ENCODE measurements at regions not wholly inside any gene's neighbourhood (a gene's known extent, or its start where the extent isn't known, plus 50 kb on each side); places are given as distances from the start of the nearest gene placed in this dataset.
A peak's percentile ranks its signal among the peaks of the same experiment; 100 is the strongest.

DNA sequence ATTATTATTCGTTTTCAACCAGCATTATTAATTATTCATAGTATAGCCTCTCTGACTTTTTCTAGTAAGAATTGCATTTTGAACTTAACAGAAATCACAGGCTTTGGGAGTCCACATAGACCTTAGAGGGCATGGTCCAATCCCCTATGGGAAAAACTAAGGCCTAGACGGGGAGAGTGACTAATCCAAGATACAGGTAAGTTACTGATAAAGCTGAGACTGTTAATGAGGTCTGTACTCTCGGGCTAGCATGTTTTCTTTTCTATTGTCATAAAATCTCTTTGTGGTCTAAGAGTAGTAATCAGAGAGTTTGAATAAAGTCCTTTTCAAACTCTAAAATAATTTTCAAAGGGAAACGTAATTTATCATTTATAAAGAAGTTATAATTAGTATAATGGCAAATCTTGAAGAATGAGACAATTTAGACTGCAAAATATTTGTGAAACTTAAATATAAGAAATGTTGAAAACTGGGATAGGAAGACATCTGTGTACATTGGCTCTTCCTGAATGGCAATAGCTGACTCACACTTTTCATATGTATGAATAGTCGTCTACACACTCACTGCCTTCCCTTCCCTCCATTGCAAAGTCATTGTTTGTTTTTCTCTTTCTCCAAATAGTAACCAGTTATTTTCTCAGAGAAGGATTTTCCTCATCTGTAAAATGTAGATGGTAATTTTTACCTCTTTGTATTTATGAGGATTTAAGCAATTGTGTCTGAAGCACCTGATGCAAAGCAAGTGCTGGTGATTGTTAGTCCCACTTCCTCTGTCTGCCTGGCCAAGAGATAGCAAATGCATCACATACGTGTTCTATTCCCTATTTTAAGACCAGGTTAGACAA, 207.9 kb upstream of the CD180 start:
- WGBS: 79% methylated on average over 6 of the region's 6 CpGs
- ATAC-seq (no peak), DNase-seq (no peak)
- Histone ChIP-seq H3K27me3 (ENCODE audit: control insufficient read depth, insufficient read depth) (no peaks in the 10 kb centered on the region), H3K27ac (ENCODE audit: low read length) (no peak overlapping the region), H3K9me3 (ENCODE audit: control insufficient read depth, low read length) (no peaks in the 10 kb centered on the region), H3K4me1 (ENCODE audit: control insufficient read depth, insufficient read depth, low read length) (no peaks in the 10 kb centered on the region), H3K4me3 (ENCODE audit: low read length) (no peak overlapping the region)
- intact Hi-C loops (cut with DNase I): no loop called here

DNA sequence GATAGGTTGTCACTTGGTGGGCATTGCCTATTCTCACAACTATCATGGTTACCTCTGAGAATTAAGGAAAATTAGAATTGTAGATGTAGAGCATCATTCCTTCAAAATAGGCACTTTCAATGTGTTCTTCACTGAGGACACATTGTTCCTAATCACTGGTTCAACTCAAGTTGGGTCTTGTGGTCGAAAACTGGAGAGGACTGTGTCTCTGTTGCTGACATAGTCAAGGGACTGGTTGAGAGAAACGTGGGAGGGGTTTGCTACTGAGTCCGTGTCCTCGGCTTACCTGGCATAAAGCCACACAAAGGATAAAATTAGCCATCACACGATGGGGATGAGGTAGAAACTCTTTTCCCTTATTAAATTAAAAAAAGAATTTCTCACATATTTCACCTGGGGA, 205.9 kb upstream of the CD180 start:
- no peaks in the 10 kb centered on the region for H3K27me3 ChIP-seq (ENCODE audit: control insufficient read depth, insufficient read depth)
- no peak for ATAC-seq
- WGBS: 66% methylated on average over 5 of the region's 5 CpGs
- no peak for DNase-seq
- no peaks in the 10 kb centered on the region for H3K4me1 ChIP-seq (ENCODE audit: control insufficient read depth, insufficient read depth, low read length)
- H3K9me3 ChIP-seq (ENCODE audit: control insufficient read depth, low read length): no peaks in the 10 kb centered on the region
- intact Hi-C loops (cut with DNase I): no loop called here
- no peak overlapping the region for H3K4me3 ChIP-seq (ENCODE audit: low read length)
- no peak overlapping the region for H3K27ac ChIP-seq (ENCODE audit: low read length)

DNA sequence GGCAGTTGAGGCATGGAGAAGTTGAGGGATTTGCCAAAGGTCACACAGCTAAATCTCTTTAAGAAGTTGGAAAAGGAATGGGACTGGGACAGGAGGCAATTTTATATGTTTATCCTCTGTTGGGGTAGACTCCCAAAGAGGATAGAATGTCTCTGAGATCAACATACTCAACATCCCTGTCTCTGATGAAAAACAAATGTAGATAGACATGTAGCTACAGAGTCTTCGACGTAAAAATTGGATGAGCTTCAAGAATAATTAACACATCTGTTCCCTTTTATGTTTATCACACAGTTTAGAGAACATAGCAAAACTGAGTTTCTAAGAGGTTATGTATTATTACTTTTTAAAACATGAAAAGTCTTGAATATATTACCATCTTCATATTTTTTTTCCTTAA, 204.6 kb upstream of the CD180 start:
- WGBS: 47% methylated on average over 2 of the region's 2 CpGs
- H3K4me1 ChIP-seq (ENCODE audit: control insufficient read depth, insufficient read depth, low read length): no peaks in the 10 kb centered on the region
- H3K9me3 ChIP-seq (ENCODE audit: control insufficient read depth, low read length): no peaks in the 10 kb centered on the region
- DNase-seq: no peak
- intact Hi-C loops (cut with DNase I): no loop called here
- ATAC-seq: no peak
- H3K27me3 ChIP-seq (ENCODE audit: control insufficient read depth, insufficient read depth): no peaks in the 10 kb centered on the region
- no peak overlapping the region for H3K27ac ChIP-seq (ENCODE audit: low read length)
- H3K4me3 ChIP-seq (ENCODE audit: low read length): no peak overlapping the region

DNA sequence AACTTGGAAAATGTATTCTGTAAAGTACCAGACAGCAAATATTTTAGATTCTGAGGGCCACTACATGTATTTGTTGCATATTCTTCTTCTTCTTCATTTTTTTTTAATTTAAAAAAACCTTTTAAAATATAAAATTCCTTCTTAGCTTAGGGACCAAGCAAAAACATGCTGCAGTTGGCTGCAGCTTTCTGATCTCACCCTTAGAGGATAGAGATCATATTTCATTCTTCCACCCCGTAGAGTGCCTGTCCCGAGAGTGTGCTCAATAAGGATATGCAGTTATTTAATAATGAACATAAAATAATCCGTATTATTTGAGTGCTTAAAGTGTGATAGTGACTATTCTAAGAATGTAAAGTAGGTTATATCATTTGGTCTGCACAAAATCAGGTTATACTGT, 204.2 kb upstream of the CD180 start:
- intact Hi-C loops (cut with DNase I): no loop called here
- WGBS: 48% methylated on average over 3 of the region's 3 CpGs

DNA sequence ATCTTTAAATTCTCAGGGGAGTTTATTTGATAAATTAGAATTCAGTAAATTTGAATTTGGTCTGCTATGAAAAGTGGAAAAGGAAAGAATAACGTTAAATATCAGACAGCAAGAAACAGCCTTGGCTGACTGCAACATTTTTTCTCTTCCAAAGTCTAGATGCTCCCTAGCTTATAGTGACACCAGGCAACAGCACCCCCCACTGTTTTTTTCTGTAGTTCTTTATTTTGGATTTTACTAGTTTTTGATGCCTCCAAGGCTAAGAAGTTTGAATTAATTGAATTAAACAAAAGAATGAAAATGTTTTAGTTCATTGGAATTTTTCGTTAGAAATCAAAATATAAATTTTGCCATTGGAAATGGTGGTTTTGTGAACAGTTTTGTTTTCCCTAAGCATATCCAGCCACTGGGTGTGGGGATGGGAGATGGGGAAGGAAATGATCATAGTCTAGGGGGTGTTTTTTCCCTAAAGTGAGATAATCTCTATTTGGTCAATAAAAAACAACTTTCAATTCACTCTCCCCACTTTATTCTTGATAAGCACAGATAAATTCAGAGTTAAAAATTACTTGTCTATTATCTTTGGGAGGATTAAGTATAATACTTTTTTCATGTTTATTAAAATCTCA, 199.3 kb upstream of the CD180 start:
- no peak overlapping the region for H3K27ac ChIP-seq (ENCODE audit: low read length)
- DNase-seq (no peak), ATAC-seq (peak; percentile 47 to 51)
- H3K27me3 ChIP-seq (ENCODE audit: control insufficient read depth, insufficient read depth): no peaks in the 10 kb centered on the region
- 35% methylated on average over 2 of the region's 2 CpGs for whole genome bisulfite sequencing
- H3K4me3 ChIP-seq (ENCODE audit: low read length): no peak overlapping the region
- intact Hi-C loops (cut with DNase I): no loop called here
- no peaks in the 10 kb centered on the region for H3K9me3 ChIP-seq (ENCODE audit: control insufficient read depth, low read length)
- H3K4me1 ChIP-seq (ENCODE audit: control insufficient read depth, insufficient read depth, low read length): no peaks in the 10 kb centered on the region

More for the DNA sequence above, 204.2 kb upstream of the CD180 start:
- Histone ChIP-seq H3K4me1 (ENCODE audit: control insufficient read depth, insufficient read depth, low read length) (no peaks in the 10 kb centered on the region), H3K27me3 (ENCODE audit: control insufficient read depth, insufficient read depth) (no peaks in the 10 kb centered on the region), H3K9me3 (ENCODE audit: control insufficient read depth, low read length) (no peaks in the 10 kb centered on the region), H3K27ac (ENCODE audit: low read length) (no peak overlapping the region), H3K4me3 (ENCODE audit: low read length) (no peak overlapping the region)
- ATAC-seq: no peak
- no peak for DNase-seq

DNA sequence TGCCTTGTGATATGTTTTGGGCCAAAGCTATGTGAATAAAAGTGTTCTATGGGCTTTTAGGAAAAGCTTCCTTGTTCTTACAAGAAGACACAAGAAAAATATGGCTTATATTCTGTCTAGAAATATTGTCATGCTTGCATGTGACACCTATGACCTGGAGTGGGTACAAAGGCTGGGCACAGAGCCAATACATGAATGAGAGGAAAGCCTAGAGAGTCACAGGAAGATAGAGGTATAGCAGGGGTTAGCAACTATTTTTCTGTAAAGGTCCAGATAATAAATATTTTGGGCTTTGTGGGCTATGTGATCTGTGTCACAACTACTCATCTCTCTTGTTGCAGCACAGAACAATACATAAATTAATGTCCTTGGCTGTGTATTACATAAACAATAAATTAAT, 196.6 kb upstream of the CD180 start:
- H3K27ac ChIP-seq (ENCODE audit: low read length): no peak overlapping the region
- no peak overlapping the region for H3K4me3 ChIP-seq (ENCODE audit: low read length)
- DNase-seq (no peak), ATAC-seq (no peak)
- H3K9me3 ChIP-seq (ENCODE audit: control insufficient read depth, low read length): no peaks in the 10 kb centered on the region
- no peaks in the 10 kb centered on the region for H3K4me1 ChIP-seq (ENCODE audit: control insufficient read depth, insufficient read depth, low read length)
- intact Hi-C loops (cut with DNase I): no loop called here
- H3K27me3 ChIP-seq (ENCODE audit: control insufficient read depth, insufficient read depth): no peaks in the 10 kb centered on the region

DNA sequence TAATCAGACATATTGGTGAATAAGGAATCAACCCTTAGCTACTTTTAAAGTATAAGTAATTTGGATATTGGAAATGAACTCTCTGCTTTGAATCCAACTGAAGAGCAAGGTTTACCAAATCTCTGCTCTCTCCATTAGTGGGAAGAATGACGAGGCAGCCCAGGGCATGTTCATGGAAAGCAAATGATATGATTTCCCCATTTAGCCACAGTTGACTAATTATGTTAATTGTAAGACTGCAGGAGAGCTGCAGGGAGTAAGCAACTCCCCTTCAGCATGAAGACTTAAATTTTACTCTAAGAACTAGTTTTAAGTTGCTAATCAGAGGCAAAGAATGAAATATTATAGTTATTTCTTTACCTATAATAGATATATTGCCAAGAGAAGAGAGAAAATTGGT, 194.3 kb upstream of the CD180 start:
- DNase-seq (no peak), ATAC-seq (no peak)
- no peak overlapping the region for H3K4me3 ChIP-seq (ENCODE audit: low read length)
- WGBS: 85% methylated on average over 1 of the region's 1 CpG
- no peak overlapping the region for H3K27ac ChIP-seq (ENCODE audit: low read length)
- no peaks in the 10 kb centered on the region for H3K4me1 ChIP-seq (ENCODE audit: control insufficient read depth, insufficient read depth, low read length)
- H3K9me3 ChIP-seq (ENCODE audit: control insufficient read depth, low read length): no peaks in the 10 kb centered on the region
- H3K27me3 ChIP-seq (ENCODE audit: control insufficient read depth, insufficient read depth): no peaks in the 10 kb centered on the region
- intact Hi-C loops (cut with DNase I): no loop called here

DNA sequence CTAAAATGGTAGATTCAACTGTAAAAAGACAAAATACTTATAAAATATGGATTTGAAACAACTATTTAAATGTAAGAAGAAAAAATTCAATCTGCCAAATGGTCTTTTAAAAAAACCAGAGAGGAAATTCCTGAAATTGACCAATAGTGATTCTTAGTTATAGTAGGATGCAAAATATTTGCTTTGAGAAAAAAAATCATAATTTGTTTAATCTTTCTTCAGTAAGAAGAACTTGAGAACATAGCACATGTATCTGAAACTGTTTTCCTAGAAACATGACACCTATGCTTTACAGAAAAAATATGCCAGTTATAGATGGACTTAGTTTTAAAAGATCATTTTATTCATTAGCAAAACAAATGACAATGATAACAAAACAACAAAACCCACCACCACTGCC, 186.9 kb upstream of the CD180 start:
- no peak for ATAC-seq
- Histone ChIP-seq H3K4me1 (ENCODE audit: control insufficient read depth, insufficient read depth, low read length) (no peaks in the 10 kb centered on the region), H3K27me3 (ENCODE audit: control insufficient read depth, insufficient read depth) (no peaks in the 10 kb centered on the region)

DNA sequence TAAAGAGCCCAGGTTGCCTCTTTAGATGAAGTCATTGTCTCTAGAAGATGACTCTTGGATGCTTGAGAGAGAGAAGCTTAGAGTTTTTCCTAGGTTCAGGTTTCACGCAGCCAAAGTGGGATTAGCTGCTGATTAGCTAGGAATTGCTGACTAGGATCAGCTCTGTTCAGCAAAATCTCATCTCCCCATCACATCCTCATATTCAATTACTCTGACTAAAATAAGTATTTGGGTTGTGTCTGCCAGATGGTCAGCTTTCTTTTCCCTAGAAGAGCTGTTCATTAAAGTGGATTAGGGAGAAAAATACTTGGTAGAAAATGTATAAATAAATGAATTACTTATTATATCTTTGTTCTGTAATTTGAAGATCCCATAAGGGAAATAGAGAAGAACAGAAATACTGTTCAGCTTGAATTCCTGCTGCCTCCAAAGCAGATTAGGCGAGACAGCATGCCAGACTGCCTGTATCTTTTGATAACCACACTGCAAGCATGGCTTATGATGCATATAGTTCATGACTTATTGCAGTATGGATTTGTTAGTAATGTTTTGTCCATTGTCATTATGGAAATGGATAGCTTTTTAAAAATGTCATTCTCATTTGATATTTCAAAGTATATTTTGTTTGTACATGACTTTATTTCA, 184.8 kb upstream of the CD180 start:
- H3K4me3 ChIP-seq (ENCODE audit: low read length): no peak overlapping the region
- H3K4me1 ChIP-seq (ENCODE audit: control insufficient read depth, insufficient read depth, low read length): no peaks in the 10 kb centered on the region
- no peaks in the 10 kb centered on the region for H3K9me3 ChIP-seq (ENCODE audit: control insufficient read depth, low read length)
- ATAC-seq (no peak), DNase-seq (no peak)
- H3K27me3 ChIP-seq (ENCODE audit: control insufficient read depth, insufficient read depth): no peaks in the 10 kb centered on the region
- 57% methylated on average over 2 of the region's 2 CpGs for WGBS
- H3K27ac ChIP-seq (ENCODE audit: low read length): no peak overlapping the region
- intact Hi-C loops (cut with DNase I): no loop called here

More for the DNA sequence above, 186.9 kb upstream of the CD180 start:
- Histone ChIP-seq H3K4me3 (ENCODE audit: low read length) (no peak overlapping the region), H3K27ac (ENCODE audit: low read length) (no peak overlapping the region), H3K9me3 (ENCODE audit: control insufficient read depth, low read length) (no peaks in the 10 kb centered on the region)
- no peak for DNase-seq
- intact Hi-C loops (cut with DNase I): no loop called here

DNA sequence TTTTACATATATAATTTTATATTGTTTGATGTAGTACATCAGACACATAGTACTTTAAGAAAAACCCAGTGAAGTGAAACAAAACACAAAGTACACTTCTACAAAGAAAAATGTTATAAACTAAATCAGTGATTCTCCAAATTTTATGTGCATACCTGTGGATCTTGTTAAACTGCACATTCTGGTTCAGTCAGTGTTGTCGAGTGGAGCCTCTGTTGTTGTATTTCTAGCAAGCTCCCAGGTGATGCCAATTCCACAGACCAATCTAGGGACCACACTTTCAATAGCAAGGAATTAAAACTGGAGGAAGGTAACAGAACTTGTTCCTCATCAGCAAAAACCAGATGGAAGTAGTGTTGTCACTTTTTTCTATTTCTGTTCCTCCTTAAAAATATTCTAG, 183.8 kb upstream of the CD180 start:
- H3K4me1 ChIP-seq (ENCODE audit: control insufficient read depth, insufficient read depth, low read length): no peaks in the 10 kb centered on the region
- DNase-seq (no peak), ATAC-seq (no peak)
- H3K27me3 ChIP-seq (ENCODE audit: control insufficient read depth, insufficient read depth): no peaks in the 10 kb centered on the region
- WGBS: 93% methylated on average over 1 of the region's 1 CpG
- H3K27ac ChIP-seq (ENCODE audit: low read length): no peak overlapping the region
- intact Hi-C loops (cut with DNase I): no loop called here
- no peaks in the 10 kb centered on the region for H3K9me3 ChIP-seq (ENCODE audit: control insufficient read depth, low read length)
- no peak overlapping the region for H3K4me3 ChIP-seq (ENCODE audit: low read length)

DNA sequence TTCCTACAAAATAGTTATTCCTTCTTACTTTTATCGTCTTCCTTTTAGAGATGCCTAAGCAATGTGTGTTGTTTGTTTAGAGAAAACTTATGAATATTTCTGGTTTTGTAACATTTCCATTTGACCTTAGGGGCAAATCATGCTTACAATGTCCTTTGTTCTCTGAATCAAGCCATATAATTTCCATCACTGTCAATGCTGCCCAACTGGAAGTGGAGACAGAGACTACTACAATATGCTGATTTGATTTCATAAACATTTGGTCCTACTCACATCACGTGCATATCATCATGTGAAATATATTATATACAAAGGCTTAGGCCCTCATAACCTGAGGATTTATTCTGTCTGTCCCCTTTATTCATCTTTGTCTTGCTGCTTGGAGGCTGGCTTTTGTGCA, 183.2 kb upstream of the CD180 start:
- intact Hi-C loops (cut with DNase I): no loop called here
- H3K4me1 ChIP-seq (ENCODE audit: control insufficient read depth, insufficient read depth, low read length): no peaks in the 10 kb centered on the region
- no peaks in the 10 kb centered on the region for H3K27me3 ChIP-seq (ENCODE audit: control insufficient read depth, insufficient read depth)
- DNase-seq (no peak), ATAC-seq (no peak)
- no peaks in the 10 kb centered on the region for H3K9me3 ChIP-seq (ENCODE audit: control insufficient read depth, low read length)
- no peak overlapping the region for H3K27ac ChIP-seq (ENCODE audit: low read length)
- WGBS: 89% methylated on average over 2 of the region's 2 CpGs
- no peak overlapping the region for H3K4me3 ChIP-seq (ENCODE audit: low read length)

Measured in right cardiac atrium (tissue), 5 donors.